Hepatocyte (in vitro differentiated cells): ENCODE measurements at regions not wholly inside any gene's neighbourhood (a gene's known extent, or its start where the extent isn't known, plus 50 kb on each side); places are given as distances from the start of the nearest gene placed in this dataset.

Source experiments
- DNase-seq: peaks from one replicate; pipeline ENCODE4 v3.0.0-alpha.2; 2016; ENCODE audit warnings: low spot score
- H2AFZ ChIP-seq: fragments of 200-600 bp; sonication (generic); 2 replicates; pipeline ENCODE4 v1.6.0; 2016; ENCODE audit warnings: antibody characterized with exemption, mild to moderate bottlenecking
- H3K27ac ChIP-seq: fragments of 200-600 bp; sonication (generic); 2 replicates; pipeline ENCODE4 v1.5.1; 2016; ENCODE audit warnings: mild to moderate bottlenecking
- H3K27me3 ChIP-seq: fragments of 200-600 bp; sonication (generic); 2 replicates; pipeline ENCODE4 v1.6.1; 2016
- H3K36me3 ChIP-seq: fragments of 200-600 bp; sonication (generic); replicated peaks from 2 replicates; pipeline ENCODE4 v1.5.1; 2016; ENCODE audit warnings: low read depth; ENCODE audit not compliant: insufficient read depth
- H3K4me1 ChIP-seq: fragments of 200-600 bp; sonication (generic); 2 replicates; pipeline ENCODE4 v1.5.1; 2016; ENCODE audit warnings: mild to moderate bottlenecking, moderate library complexity; ENCODE audit not compliant: insufficient read depth
- H3K4me2 ChIP-seq: fragments of 200-600 bp; sonication (generic); 2 replicates; pipeline ENCODE4 v1.6.0; 2016
- H3K4me3 ChIP-seq: fragments of 200-600 bp; sonication (generic); 2 replicates; pipeline ENCODE4 v1.5.1; 2016; ENCODE audit warnings: mild to moderate bottlenecking
- H3K79me2 ChIP-seq: fragments of 200-600 bp; sonication (generic); 2 replicates; pipeline ENCODE4 v1.6.0; 2017; ENCODE audit warnings: mild to moderate bottlenecking
- H3K9me2 ChIP-seq: fragments of 200-600 bp; sonication (generic); replicated peaks from 2 replicates; pipeline ENCODE4 v1.6.0; 2017; ENCODE audit warnings: mild to moderate bottlenecking; ENCODE audit not compliant: insufficient read depth
- H3K9me3 ChIP-seq: fragments of 200-600 bp; sonication (generic); 2 replicates; pipeline ENCODE4 v1.5.1; 2016; ENCODE audit warnings: low read depth, mild to moderate bottlenecking
- H4K20me1 ChIP-seq: fragments of 200-600 bp; sonication (generic); 2 replicates; pipeline ENCODE4 v1.6.0; 2016; ENCODE audit warnings: mild to moderate bottlenecking; ENCODE audit not compliant: insufficient read depth, poor library complexity, severe bottlenecking
- CTCF ChIP-seq: fragments of 200-600 bp; sonication (generic); IDR thresholded peaks from 2 replicates; pipeline ENCODE4 v1.5.1; 2016; ENCODE audit warnings: antibody characterized with exemption, mild to moderate bottlenecking; ENCODE audit not compliant: poor library complexity
- EZH2 ChIP-seq: fragments of 200-600 bp; sonication (generic); IDR thresholded peaks from 2 replicates; pipeline ENCODE4 v1.6.1; 2016; ENCODE audit warnings: antibody characterized with exemption, mild to moderate bottlenecking, borderline replicate concordance
- EZH2phosphoT487 ChIP-seq: fragments of 200-600 bp; sonication (generic); IDR thresholded peaks from one replicate; pipeline ENCODE4 v1.6.1; 2018; ENCODE audit warnings: antibody characterized with exemption, mild to moderate bottlenecking, low read depth, moderate library complexity; ENCODE audit not compliant: unreplicated experiment, severe bottlenecking
- WGBS: methylation state at CpG from one replicate; pipeline ENCODE4 v1.1.6; 2016; ENCODE audit warnings: low lambda C conversion rate; ENCODE audit errors: missing lambda C conversion rate; 5-methylcytosine and 5-hydroxymethylcytosine counted together

GRCh38 chr14:40271480-40271879 lies 839.2 kb upstream of the FBXO33 start:
- no peaks in the 10 kb centered on the region for H3K27me3 ChIP-seq
- H3K4me2 ChIP-seq = no peak overlapping the region
- H4K20me1 ChIP-seq = no peaks in the 10 kb centered on the region
- H3K27ac ChIP-seq = no peak overlapping the region
- no peak for TF ChIP-seq CTCF
- TF ChIP-seq EZH2 = no peak
- TF ChIP-seq EZH2phosphoT487 = no peak
- no peaks in the 10 kb centered on the region for H3K9me3 ChIP-seq
- H3K4me1 ChIP-seq = no peaks in the 10 kb centered on the region
- H2AFZ ChIP-seq = no peak overlapping the region
- no peak overlapping the region for H3K4me3 ChIP-seq
- no peaks in the 10 kb centered on the region for H3K36me3 ChIP-seq
- no peak for DNase-seq
- H3K79me2 ChIP-seq = no peaks in the 10 kb centered on the region
- no peaks in the 10 kb centered on the region for H3K9me2 ChIP-seq
- 89% methylated on average over 1 of the region's 1 CpG for WGBS

- no peak overlapping the region for H3K4me2 ChIP-seq
- H2AFZ ChIP-seq = no peak overlapping the region
- H3K36me3 ChIP-seq = no peaks in the 10 kb centered on the region
- TF ChIP-seq EZH2phosphoT487 = no peak
- no peak for TF ChIP-seq EZH2
- no peak for TF ChIP-seq CTCF
- no peak overlapping the region for H3K4me3 ChIP-seq
- H3K9me3 ChIP-seq = no peaks in the 10 kb centered on the region
- WGBS = 67% methylated on average over 2 of the region's 2 CpGs
- no peaks in the 10 kb centered on the region for H4K20me1 ChIP-seq
- no peak for DNase-seq
- no peak overlapping the region for H3K27ac ChIP-seq
- no peaks in the 10 kb centered on the region for H3K79me2 ChIP-seq
- no peaks in the 10 kb centered on the region for H3K4me1 ChIP-seq
- H3K27me3 ChIP-seq = no peaks in the 10 kb centered on the region
- no peaks in the 10 kb centered on the region for H3K9me2 ChIP-seq
Measured at GRCh38 chr14:40269436-40269835, 837.2 kb upstream of the FBXO33 start.

- Histone ChIP-seq H4K20me1 (no peaks in the 10 kb centered on the region), H3K4me2 (no peak overlapping the region), H3K4me1 (no peaks in the 10 kb centered on the region), H3K27ac (no peak overlapping the region), H3K4me3 (no peak overlapping the region), H2AFZ (no peak overlapping the region), H3K9me2 (no peaks in the 10 kb centered on the region), H3K9me3 (no peaks in the 10 kb centered on the region), H3K27me3 (no peaks in the 10 kb centered on the region), H3K79me2 (no peaks in the 10 kb centered on the region), H3K36me3 (no peaks in the 10 kb centered on the region)
- 95% methylated on average over 2 of the region's 2 CpGs for WGBS
- TF ChIP-seq CTCF = no peak
- no peak for TF ChIP-seq EZH2phosphoT487
- no peak for TF ChIP-seq EZH2
- DNase-seq = no peak
Measured at GRCh38 chr14:40268236-40268635, 836.0 kb upstream of the FBXO33 start.

- Histone ChIP-seq H3K4me3 (no peak overlapping the region), H3K9me3 (no peaks in the 10 kb centered on the region), H4K20me1 (no peaks in the 10 kb centered on the region), H3K9me2 (no peaks in the 10 kb centered on the region), H3K27ac (no peak overlapping the region), H3K79me2 (no peaks in the 10 kb centered on the region), H3K4me1 (no peaks in the 10 kb centered on the region), H3K4me2 (no peak overlapping the region), H2AFZ (no peak overlapping the region), H3K36me3 (no peaks in the 10 kb centered on the region), H3K27me3 (no peaks in the 10 kb centered on the region)
- TF ChIP-seq CTCF = no peak
- no peak for TF ChIP-seq EZH2phosphoT487
- no peak for TF ChIP-seq EZH2
- WGBS = 72% methylated on average over 1 of the region's 1 CpG
- no peak for DNase-seq
Measured at GRCh38 chr14:40265096-40265495, 832.9 kb upstream of the FBXO33 start.
